ENCODE measurements at regions not wholly inside any gene's neighbourhood (a gene's known extent, or its start where the extent isn't known, plus 50 kb on each side); places are given as distances from the start of the nearest gene placed in this dataset.

GRCh38 chr16:26252598-26252997, 560.8 kb downstream of the HS3ST4 start:
- H3K4me1 Mint-ChIP-seq (ENCODE audit: low read depth), result no peaks in the 10 kb centered on the region

GRCh38 chr16:26261621-26262020, 569.9 kb downstream of the HS3ST4 start:
- DNase-seq (ENCODE audit: low spot score), result no peak
- Mint-ChIP-seq H3K36me3 (ENCODE audit: low read depth) (no peaks in the 10 kb centered on the region), H3K4me3 (no peak overlapping the region), H3K27ac (no peak overlapping the region), H3K9me3 (no peaks in the 10 kb centered on the region), H3K4me1 (ENCODE audit: low read depth) (no peaks in the 10 kb centered on the region), H3K27me3 (ENCODE audit: low read depth) (no peaks in the 10 kb centered on the region)

More at GRCh38 chr16:26252598-26252997, 560.8 kb downstream of the HS3ST4 start:
- no peak for DNase-seq (ENCODE audit: low spot score)
- no peaks in the 10 kb centered on the region for H3K27me3 Mint-ChIP-seq (ENCODE audit: low read depth)
- no peak overlapping the region for H3K4me3 Mint-ChIP-seq
- no peaks in the 10 kb centered on the region for H3K36me3 Mint-ChIP-seq (ENCODE audit: low read depth)
- peaks cover 6% of the 10 kb centered on the region for H3K9me3 Mint-ChIP-seq
- no peak overlapping the region for H3K27ac Mint-ChIP-seq

- Mint-ChIP-seq H3K9me3 (no peaks in the 10 kb centered on the region), H3K36me3 (ENCODE audit: low read depth) (no peaks in the 10 kb centered on the region), H3K4me1 (ENCODE audit: low read depth) (no peaks in the 10 kb centered on the region), H3K4me3 (no peak overlapping the region), H3K27me3 (ENCODE audit: low read depth) (no peaks in the 10 kb centered on the region), H3K27ac (no peak overlapping the region)
- DNase-seq (ENCODE audit: low spot score), result no peak
These were observed 571.6 kb downstream of the HS3ST4 start for GRCh38 chr16:26263406-26263805.

GRCh38 chr16:26267641-26268040, 575.9 kb downstream of the HS3ST4 start:
- Mint-ChIP-seq H3K27me3 (ENCODE audit: low read depth) (no peaks in the 10 kb centered on the region), H3K36me3 (ENCODE audit: low read depth) (no peaks in the 10 kb centered on the region), H3K9me3 (no peaks in the 10 kb centered on the region), H3K4me1 (ENCODE audit: low read depth) (peaks cover 6% of the 10 kb centered on the region), H3K27ac (no peak overlapping the region), H3K4me3 (no peak overlapping the region)
- no peak for DNase-seq (ENCODE audit: low spot score)

- Mint-ChIP-seq H3K36me3 (ENCODE audit: low read depth) (no peaks in the 10 kb centered on the region), H3K27me3 (ENCODE audit: low read depth) (no peaks in the 10 kb centered on the region), H3K4me1 (ENCODE audit: low read depth) (peaks cover 6% of the 10 kb centered on the region), H3K9me3 (no peaks in the 10 kb centered on the region), H3K27ac (no peak overlapping the region), H3K4me3 (no peak overlapping the region)
- no peak for DNase-seq (ENCODE audit: low spot score)
These were observed 577.9 kb downstream of the HS3ST4 start for GRCh38 chr16:26269673-26270072.

GRCh38 chr16:26273607-26274006, 581.8 kb downstream of the HS3ST4 start:
- H3K4me1 Mint-ChIP-seq (ENCODE audit: low read depth), result peaks cover 6% of the 10 kb centered on the region
- no peak overlapping the region for H3K27ac Mint-ChIP-seq
- DNase-seq (ENCODE audit: low spot score), result no peak
- H3K9me3 Mint-ChIP-seq, result no peaks in the 10 kb centered on the region
- no peaks in the 10 kb centered on the region for H3K36me3 Mint-ChIP-seq (ENCODE audit: low read depth)
- H3K27me3 Mint-ChIP-seq (ENCODE audit: low read depth), result no peaks in the 10 kb centered on the region
- H3K4me3 Mint-ChIP-seq, result no peak overlapping the region

GRCh38 chr16:26275021-26275590, 583.3 kb downstream of the HS3ST4 start:
- H3K27ac Mint-ChIP-seq, result no peak overlapping the region
- H3K4me1 Mint-ChIP-seq (ENCODE audit: low read depth), result no peaks in the 10 kb centered on the region
- H3K36me3 Mint-ChIP-seq (ENCODE audit: low read depth), result no peaks in the 10 kb centered on the region
- no peaks in the 10 kb centered on the region for H3K27me3 Mint-ChIP-seq (ENCODE audit: low read depth)
- no peak for DNase-seq (ENCODE audit: low spot score)
- no peaks in the 10 kb centered on the region for H3K9me3 Mint-ChIP-seq
- H3K4me3 Mint-ChIP-seq, result no peak overlapping the region

GRCh38 chr16:26276289-26276688, 584.5 kb downstream of the HS3ST4 start:
- no peaks in the 10 kb centered on the region for H3K36me3 Mint-ChIP-seq (ENCODE audit: low read depth)
- H3K4me3 Mint-ChIP-seq, result no peak overlapping the region
- H3K27ac Mint-ChIP-seq, result no peak overlapping the region
- DNase-seq (ENCODE audit: low spot score), result no peak
- no peaks in the 10 kb centered on the region for H3K9me3 Mint-ChIP-seq
- no peaks in the 10 kb centered on the region for H3K4me1 Mint-ChIP-seq (ENCODE audit: low read depth)
- H3K27me3 Mint-ChIP-seq (ENCODE audit: low read depth), result no peaks in the 10 kb centered on the region

- Mint-ChIP-seq H3K27ac (no peak overlapping the region), H3K27me3 (ENCODE audit: low read depth) (no peaks in the 10 kb centered on the region), H3K4me1 (ENCODE audit: low read depth) (no peaks in the 10 kb centered on the region), H3K9me3 (no peaks in the 10 kb centered on the region), H3K4me3 (no peak overlapping the region), H3K36me3 (ENCODE audit: low read depth) (no peaks in the 10 kb centered on the region)
- DNase-seq (ENCODE audit: low spot score), result no peak
These were observed 589.8 kb downstream of the HS3ST4 start for GRCh38 chr16:26281381-26282110.

GRCh38 chr16:26295625-26296304, 604.0 kb downstream of the HS3ST4 start:
- no peak overlapping the region for H3K27ac Mint-ChIP-seq
- no peak overlapping the region for H3K4me3 Mint-ChIP-seq
- no peaks in the 10 kb centered on the region for H3K27me3 Mint-ChIP-seq (ENCODE audit: low read depth)
- H3K36me3 Mint-ChIP-seq (ENCODE audit: low read depth), result no peaks in the 10 kb centered on the region
- H3K4me1 Mint-ChIP-seq (ENCODE audit: low read depth), result no peaks in the 10 kb centered on the region
- no peaks in the 10 kb centered on the region for H3K9me3 Mint-ChIP-seq
- no peak for DNase-seq (ENCODE audit: low spot score)

GRCh38 chr16:26301516-26301915, 609.8 kb downstream of the HS3ST4 start:
- H3K36me3 Mint-ChIP-seq (ENCODE audit: low read depth), result no peaks in the 10 kb centered on the region
- H3K27ac Mint-ChIP-seq, result no peak overlapping the region
- H3K27me3 Mint-ChIP-seq (ENCODE audit: low read depth), result no peaks in the 10 kb centered on the region
- H3K4me3 Mint-ChIP-seq, result no peak overlapping the region
- no peaks in the 10 kb centered on the region for H3K9me3 Mint-ChIP-seq
- no peaks in the 10 kb centered on the region for H3K4me1 Mint-ChIP-seq (ENCODE audit: low read depth)
- DNase-seq (ENCODE audit: low spot score), result no peak

GRCh38 chr16:26316683-26317464, 625.1 kb downstream of the HS3ST4 start:
- no peak overlapping the region for H3K4me3 Mint-ChIP-seq
- DNase-seq (ENCODE audit: low spot score), result no peak
- no peaks in the 10 kb centered on the region for H3K36me3 Mint-ChIP-seq (ENCODE audit: low read depth)
- H3K9me3 Mint-ChIP-seq, result no peaks in the 10 kb centered on the region
- no peak overlapping the region for H3K27ac Mint-ChIP-seq
- H3K27me3 Mint-ChIP-seq (ENCODE audit: low read depth), result no peaks in the 10 kb centered on the region
- no peaks in the 10 kb centered on the region for H3K4me1 Mint-ChIP-seq (ENCODE audit: low read depth)

GRCh38 chr16:26317885-26318284, 626.1 kb downstream of the HS3ST4 start:
- no peaks in the 10 kb centered on the region for H3K4me1 Mint-ChIP-seq (ENCODE audit: low read depth)
- no peak overlapping the region for H3K27ac Mint-ChIP-seq
- DNase-seq (ENCODE audit: low spot score), result no peak
- H3K36me3 Mint-ChIP-seq (ENCODE audit: low read depth), result no peaks in the 10 kb centered on the region
- no peaks in the 10 kb centered on the region for H3K9me3 Mint-ChIP-seq
- no peak overlapping the region for H3K4me3 Mint-ChIP-seq
- H3K27me3 Mint-ChIP-seq (ENCODE audit: low read depth), result no peaks in the 10 kb centered on the region

GRCh38 chr16:26330654-26331053, 638.9 kb downstream of the HS3ST4 start:
- H3K27ac Mint-ChIP-seq, result no peak overlapping the region
- DNase-seq (ENCODE audit: low spot score), result no peak
- no peaks in the 10 kb centered on the region for H3K9me3 Mint-ChIP-seq

More at GRCh38 chr16:26330654-26331053, 638.9 kb downstream of the HS3ST4 start:
- H3K36me3 Mint-ChIP-seq (ENCODE audit: low read depth), result no peaks in the 10 kb centered on the region
- H3K4me3 Mint-ChIP-seq, result no peak overlapping the region
- no peaks in the 10 kb centered on the region for H3K27me3 Mint-ChIP-seq (ENCODE audit: low read depth)
- no peaks in the 10 kb centered on the region for H3K4me1 Mint-ChIP-seq (ENCODE audit: low read depth)

Measured in T-helper 2 cell treated with Interferon-gamma antibody and Interleukin-4, amounts not matched to agents 5 μg/mL and 100 μg/mL, for 36 hours (primary cell).